ENCODE measurements at regions not wholly inside any gene's neighbourhood (a gene's known extent, or its start where the extent isn't known, plus 50 kb on each side); places are given as distances from the start of the nearest gene placed in this dataset.

- H3K9me3 ChIP-seq (replicated peaks; ENCODE audit: control insufficient read depth, insufficient read depth, low read length) = no peaks in the 10 kb centered on the region
- CTCF ChIA-PET = no interaction called here
- POLR2A ChIA-PET = no interaction called here
- no peak overlapping the region for H3K4me2 ChIP-seq (ENCODE audit: control insufficient read depth, insufficient read depth)
- no peaks in the 10 kb centered on the region for H3K4me1 ChIP-seq (ENCODE audit: control insufficient read depth, insufficient read depth, low read length)
- intact Hi-C loops (cut with micrococcal nuclease; ENCODE audit: unreplicated experiment) (no loop called here), in situ Hi-C loops (cut with MboI) (no loop called here)
- 44% methylated on average over 2 of the region's 2 CpGs for WGBS (ENCODE audit: insufficient coverage, insufficient replicate concordance, low lambda C conversion rate, missing lambda C conversion rate)
- no peak for TF ChIP-seq HDAC6 (IDR thresholded peaks at IDR 0.05; ENCODE audit: unreplicated experiment)
- TF ChIP-seq ZBTB33 (IDR thresholded peaks at IDR 0.05) = no peak
- no peak for TF ChIP-seq REST (IDR thresholded peaks at IDR 0.05; ENCODE audit: low read depth, low read length)
- no peak for TF ChIP-seq YBX1 (IDR thresholded peaks at IDR 0.05)
- TF ChIP-seq SRF (IDR thresholded peaks at IDR 0.05; ENCODE audit: low read depth in 2 of 2, low read length in 2 of 2) = no peak
- no peak for TF ChIP-seq FOS (IDR thresholded peaks at IDR 0.05; ENCODE audit: borderline replicate concordance, extremely low read depth, insufficient read length)
- no peak for TF ChIP-seq PAX5 (IDR thresholded peaks at IDR 0.05; ENCODE audit: borderline replicate concordance, low read depth, low read length)
- TF ChIP-seq CBFB (IDR thresholded peaks at IDR 0.05; ENCODE audit: low read depth) = no peak
- TF ChIP-seq TAF1 (IDR thresholded peaks at IDR 0.05; ENCODE audit: borderline replicate concordance, low read depth, low read length) = no peak
- no peak for TF ChIP-seq TCF3 (IDR thresholded peaks at IDR 0.05; ENCODE audit: borderline replicate concordance, insufficient read depth, low read depth, low read length)
- TF ChIP-seq RUNX3 (IDR thresholded peaks at IDR 0.05; ENCODE audit: low read length) = no peak
- no peak for TF ChIP-seq TCF7 (IDR thresholded peaks at IDR 0.05; ENCODE audit: borderline replicate concordance)
- H3K4me3 ChIP-seq = no peak overlapping the region
- H3K27ac ChIP-seq (ENCODE audit: control insufficient read depth, insufficient read depth) = no peak overlapping the region
- H4K20me1 ChIP-seq (ENCODE audit: control insufficient read depth, insufficient read depth) = no peaks in the 10 kb centered on the region
- no TSS peak for BruUV-seq (replicated peaks)
- no peaks in the 10 kb centered on the region for H3K27me3 ChIP-seq (replicated peaks in 1 of 2; ENCODE audit: control insufficient read depth in 2 of 2, insufficient read depth in 2 of 2, low read length in 1 of 2)
- H3K36me3 ChIP-seq (ENCODE audit: control insufficient read depth in 2 of 2, insufficient read depth in 2 of 2, low read length in 1 of 2) = no peaks in the 10 kb centered on the region
- H3K79me2 ChIP-seq (ENCODE audit: control insufficient read depth, insufficient read depth, low read length) = no peaks in the 10 kb centered on the region
- RAD21 ChIA-PET (ENCODE audit: unreplicated experiment) = no interaction called here
- no peak overlapping the region for H3K9ac ChIP-seq (ENCODE audit: control insufficient read depth, insufficient read depth, low read length)
- no peak for FAIRE-seq
- DNase-seq (ENCODE audit: low read depth, low spot score) = no peak
- no peak overlapping the region for H2AFZ ChIP-seq (ENCODE audit: control insufficient read depth, low read depth, low read length)
- no peak for ATAC-seq
- SMC1A ChIA-PET (ENCODE audit: uncharacterized antibody, unreplicated experiment) = no interaction called here
These were observed 188.4 kb upstream of the KLF12 start for GRCh38 chr13:74322562-74322961.
